Hypothalamus (tissue), 51 donors: ENCODE measurements at regions not wholly inside any gene's neighbourhood (a gene's known extent, or its start where the extent isn't known, plus 50 kb on each side); places are given as distances from the start of the nearest gene placed in this dataset.
"Not testable (repeated sequence)": the region's sequence is repeated elsewhere in the genome, so short reads cannot be mapped to it uniquely, and the experiment has no call there.

Experiments used
- DNase-seq, 51 donors: peaks; one replicate each; lab custom pipeline; 2025; lab: John Stamatoyannopoulos, UW

- DNase-seq: no peak
These were observed 229.4 kb upstream of the GOT2 start for GRCh38 chr16:58963479-58963878.

GRCh38 chr16:58962811-58963210 lies 228.7 kb upstream of the GOT2 start:
- DNase-seq: no peak

- no peak for DNase-seq
These were observed 226.4 kb upstream of the GOT2 start for GRCh38 chr16:58960484-58960883.

- no peak for DNase-seq
These were observed 225.9 kb upstream of the GOT2 start for GRCh38 chr16:58960034-58960433.

- DNase-seq: no peak
These were observed 224.6 kb upstream of the GOT2 start for GRCh38 chr16:58958749-58959148.

- no peak for DNase-seq
These were observed 214.1 kb upstream of the GOT2 start for GRCh38 chr16:58948244-58948643.

- no peak for DNase-seq
These were observed 206.5 kb upstream of the GOT2 start for GRCh38 chr16:58940609-58941008.

GRCh38 chr16:58938811-58939210 lies 204.7 kb upstream of the GOT2 start:
- no peak for DNase-seq

GRCh38 chr16:58937661-58938060 lies 203.5 kb upstream of the GOT2 start:
- no peak for DNase-seq

- DNase-seq: no peak
These were observed 199.1 kb upstream of the GOT2 start for GRCh38 chr16:58933186-58933585.

GRCh38 chr16:58931436-58931835 lies 197.3 kb upstream of the GOT2 start:
- DNase-seq: no peak

GRCh38 chr16:58923094-58923493 lies 189.0 kb upstream of the GOT2 start:
- no peak for DNase-seq

GRCh38 chr16:58913456-58913855 lies 179.3 kb upstream of the GOT2 start:
- no peak for DNase-seq

- no peak for DNase-seq
These were observed 178.5 kb upstream of the GOT2 start for GRCh38 chr16:58912571-58912970.

GRCh38 chr16:58906981-58907715 lies 173.0 kb upstream of the GOT2 start:
- no peak for DNase-seq

GRCh38 chr16:58904291-58904690 lies 170.2 kb upstream of the GOT2 start:
- DNase-seq: no peak

GRCh38 chr16:58889516-58889915 lies 155.4 kb upstream of the GOT2 start:
- no peak for DNase-seq

GRCh38 chr16:58885528-58886170 lies 151.5 kb upstream of the GOT2 start:
- DNase-seq: no peak

GRCh38 chr16:58884141-58884540 lies 150.0 kb upstream of the GOT2 start:
- DNase-seq: no peak

GRCh38 chr16:58883131-58883530 lies 149.0 kb upstream of the GOT2 start:
- no peak for DNase-seq

- peak in 1 of 51 donors; percentile 8 for DNase-seq
These were observed 148.2 kb upstream of the GOT2 start for GRCh38 chr16:58882292-58882691.

GRCh38 chr16:58878641-58879040 lies 144.5 kb upstream of the GOT2 start:
- DNase-seq: not testable (repeated sequence)

GRCh38 chr16:58866935-58867334 lies 132.8 kb upstream of the GOT2 start:
- DNase-seq: no peak
